ENCODE measurements at regions not wholly inside any gene's neighbourhood (a gene's known extent, or its start where the extent isn't known, plus 50 kb on each side); places are given as distances from the start of the nearest gene placed in this dataset.

- DNase-seq, result no peak
Measured at GRCh38 chr11:19459240-19459639, 218.5 kb upstream of the E2F8 start.

DNA sequence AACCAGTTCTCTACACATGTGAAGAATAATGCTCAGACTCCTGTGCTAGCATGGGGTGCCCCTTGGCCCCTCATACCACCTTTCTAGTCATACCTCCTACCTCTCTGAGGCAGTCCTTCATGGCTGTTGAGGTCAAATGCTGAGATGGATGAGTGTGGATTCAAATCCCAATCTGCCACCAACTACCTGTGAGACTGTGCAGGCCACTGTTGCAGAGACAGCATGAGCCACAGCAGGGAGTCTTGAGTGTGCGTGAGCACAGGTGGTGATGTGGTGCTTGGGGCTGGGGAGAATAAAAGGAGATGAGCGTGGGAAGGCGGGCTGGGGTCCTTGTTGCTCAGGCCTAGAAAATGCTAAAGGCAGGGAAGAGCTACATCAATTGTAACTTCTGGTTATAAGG is 218.0 kb upstream of the E2F8 start:
- DNase-seq, result no peak

DNA sequence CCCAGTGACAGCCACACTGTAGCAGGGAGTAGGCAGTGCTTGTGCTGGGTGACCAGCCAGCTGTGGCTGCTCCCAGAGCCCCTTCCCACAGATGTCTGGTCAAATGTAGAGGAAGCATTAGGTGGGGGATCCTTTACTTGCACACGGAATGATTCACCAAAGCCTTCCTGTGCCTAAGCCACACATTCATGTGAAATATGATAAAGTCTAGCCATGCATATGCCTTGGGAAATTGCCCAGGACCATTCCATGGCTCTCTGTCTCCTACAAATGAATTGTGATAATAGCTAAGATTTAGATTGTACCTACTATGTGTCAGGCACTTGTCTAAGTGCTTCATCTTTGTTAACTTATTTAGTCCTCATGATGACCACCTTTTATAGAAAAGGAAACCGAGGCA is 217.5 kb upstream of the E2F8 start:
- no peak for DNase-seq

DNA sequence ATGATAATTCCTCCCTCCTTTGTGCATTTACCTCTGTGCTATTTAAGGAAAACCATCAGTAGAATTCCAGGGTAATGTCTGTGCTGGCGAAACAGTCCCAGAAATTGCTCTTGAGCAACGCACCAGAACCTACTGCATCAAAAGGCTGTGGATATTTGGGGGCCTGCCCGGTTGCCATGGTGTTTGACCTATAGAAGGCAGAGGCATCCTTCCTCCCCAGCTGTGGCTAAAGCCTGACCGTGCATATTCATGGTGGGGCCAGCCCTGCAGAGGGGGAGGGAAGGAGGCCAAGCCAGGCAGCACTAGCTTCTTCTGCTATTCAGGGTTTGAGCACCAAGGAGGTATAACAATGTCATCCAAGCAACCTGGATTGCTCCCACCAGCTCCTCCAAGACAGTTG is 215.0 kb upstream of the E2F8 start:
- no peak for DNase-seq

DNA sequence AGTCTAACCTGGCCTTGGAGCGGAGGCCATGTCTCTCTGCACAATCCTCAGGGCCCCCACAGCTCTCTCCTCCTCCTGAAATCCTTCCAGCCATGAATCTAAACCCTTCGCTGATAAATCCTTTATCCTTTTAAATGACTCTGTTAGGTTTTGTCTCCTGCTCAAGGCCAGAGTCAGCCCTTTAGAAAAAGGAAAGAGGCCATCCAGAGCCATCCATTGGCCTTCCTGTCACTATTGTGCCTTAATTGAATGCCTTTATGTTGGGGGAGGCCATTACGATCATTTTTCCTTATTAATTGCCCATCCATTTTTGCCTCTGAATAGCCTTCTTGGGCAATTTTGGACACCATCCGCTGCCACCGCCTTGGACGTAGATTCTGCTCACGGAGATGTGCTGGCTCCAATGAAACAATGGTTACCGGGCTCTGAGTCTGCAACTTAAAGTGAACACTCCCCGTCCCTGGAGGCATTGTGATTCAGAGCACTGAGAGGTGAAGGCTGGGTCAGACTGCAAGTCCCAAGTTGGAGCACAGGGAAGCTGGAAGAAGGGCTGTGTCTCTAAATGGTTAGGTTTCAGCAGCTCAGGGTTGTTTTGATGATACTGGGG is 213.0 kb upstream of the E2F8 start:
- DNase-seq, result no peak

- no peak for DNase-seq
Measured at GRCh38 chr11:19451609-19452008, 210.9 kb upstream of the E2F8 start.

DNA sequence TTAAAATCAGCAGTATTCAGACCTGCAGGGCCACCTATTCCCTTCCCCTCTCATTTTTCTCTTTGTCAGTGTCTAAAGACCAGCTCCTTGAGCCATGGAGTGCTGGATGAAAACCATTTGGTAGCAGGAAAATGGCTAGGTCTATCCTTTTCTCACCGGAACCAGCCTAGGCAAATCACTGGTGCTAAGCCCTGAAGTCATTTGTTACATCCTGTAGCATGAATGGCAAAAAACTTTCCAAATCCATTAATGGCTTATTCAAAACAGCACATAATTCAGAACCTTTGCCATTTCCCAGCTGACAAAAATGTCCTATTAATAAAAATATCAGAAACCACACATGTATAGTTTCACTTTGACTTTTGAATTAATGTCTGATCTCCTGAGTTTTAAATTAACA is 209.5 kb upstream of the E2F8 start:
- no peak for DNase-seq

GRCh38 chr11:19448651-19449050 is 207.9 kb upstream of the E2F8 start:
- DNase-seq, result no peak

- DNase-seq, result no peak
Measured at GRCh38 chr11:19447150-19447566, 206.4 kb upstream of the E2F8 start.

GRCh38 chr11:19445771-19446170 is 205.0 kb upstream of the E2F8 start:
- no peak for DNase-seq

DNA sequence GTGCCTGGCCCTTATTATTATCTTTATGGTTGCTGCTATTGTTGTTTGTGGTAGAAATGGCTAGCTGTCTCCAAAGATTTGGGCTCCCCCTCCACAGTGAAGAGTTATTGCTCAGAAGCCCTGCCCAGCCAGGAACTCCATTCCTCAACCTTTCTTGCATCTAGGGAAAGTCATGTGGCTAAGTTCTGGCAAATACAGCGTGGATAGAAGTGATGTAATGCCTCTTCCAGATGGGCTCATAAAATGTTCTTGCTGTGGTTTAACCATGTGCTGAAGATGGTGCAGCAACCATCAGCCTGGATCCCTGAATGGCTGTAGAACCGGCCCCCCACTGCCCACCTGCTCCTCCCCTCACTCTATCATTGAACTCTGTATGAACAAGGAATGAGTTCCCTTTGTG is 203.5 kb upstream of the E2F8 start:
- DNase-seq, result no peak

DNA sequence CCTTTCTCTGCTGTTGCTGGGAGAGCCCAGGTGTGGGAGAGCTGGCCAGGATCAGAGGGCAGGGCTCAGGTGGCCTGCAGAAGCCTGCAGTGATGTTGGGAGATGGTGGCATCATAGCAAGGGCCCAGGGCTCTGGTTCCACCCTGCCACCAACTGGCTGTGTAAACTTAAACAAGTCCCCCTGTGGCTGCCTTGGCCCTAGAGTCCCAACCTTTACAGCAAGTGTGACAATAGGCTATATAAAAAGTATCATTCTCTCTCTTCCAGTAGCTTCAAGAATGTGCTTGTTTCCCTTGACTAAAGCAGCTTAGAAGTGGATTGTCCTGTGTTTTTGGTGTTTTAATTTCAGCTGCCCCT is 201.8 kb upstream of the E2F8 start:
- no peak for DNase-seq

GRCh38 chr11:19441752-19442553 is 201.2 kb upstream of the E2F8 start:
- DNase-seq, result no peak

DNA sequence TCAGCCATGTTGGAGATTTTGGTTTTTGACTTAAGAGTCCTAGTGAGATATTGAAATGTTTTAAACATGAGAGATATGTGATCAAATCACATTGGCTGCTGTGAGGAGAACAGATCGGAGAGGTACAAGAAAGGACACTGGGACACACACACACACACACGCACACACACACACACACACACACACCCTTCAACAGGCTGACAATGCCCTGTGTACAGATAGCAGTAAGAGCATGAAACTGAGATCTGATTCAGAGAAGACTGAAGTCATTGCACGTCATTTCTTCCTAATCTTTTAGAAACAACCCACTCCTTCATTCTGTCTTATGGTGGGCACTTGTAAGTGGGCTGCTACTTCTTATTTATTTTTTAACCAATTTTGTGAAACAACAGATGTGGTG is 200.5 kb upstream of the E2F8 start:
- no peak for DNase-seq

GRCh38 chr11:19437760-19438159 is 197.0 kb upstream of the E2F8 start:
- DNase-seq, result no peak

DNA sequence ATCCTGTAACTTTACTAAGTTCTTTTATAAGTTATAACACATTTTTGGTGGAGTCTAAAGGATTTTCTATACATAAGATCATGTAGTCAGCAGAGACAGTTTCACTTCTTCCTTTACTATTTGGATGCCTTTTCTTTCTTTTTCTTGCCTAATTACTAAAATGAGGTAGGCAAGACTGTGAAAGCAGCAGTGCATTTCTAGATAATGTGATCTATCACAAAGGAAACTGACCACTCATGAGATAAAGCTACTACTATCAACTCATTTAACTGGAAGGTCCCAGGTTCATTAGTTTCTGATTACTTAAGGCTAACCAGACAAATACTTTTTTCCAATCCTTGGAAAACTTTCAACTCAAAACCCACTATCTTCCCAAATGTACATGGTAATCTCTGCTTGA is 196.2 kb upstream of the E2F8 start:
- DNase-seq, result no peak

GRCh38 chr11:19435306-19435989 is 194.7 kb upstream of the E2F8 start:
- DNase-seq, result no peak

DNA sequence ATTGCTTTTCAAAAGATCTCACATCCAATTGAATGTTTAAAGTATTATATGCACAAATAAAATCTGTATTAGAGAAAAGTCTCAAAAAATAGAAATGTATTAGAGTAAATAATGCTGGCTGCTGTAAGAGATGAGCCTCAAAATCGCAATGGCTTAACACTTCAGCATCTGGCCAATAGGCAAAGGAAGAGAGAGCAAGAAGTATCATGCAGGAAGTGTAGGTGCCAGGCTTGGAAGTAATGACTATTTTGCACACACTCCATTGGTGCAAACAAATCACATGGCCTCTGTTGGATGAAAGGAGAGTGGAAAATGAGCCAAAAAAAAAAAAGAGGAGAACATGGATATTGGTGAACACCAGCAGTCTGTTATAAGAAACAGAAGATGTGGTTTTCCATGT is 193.0 kb upstream of the E2F8 start:
- no peak for DNase-seq

- no peak for DNase-seq
Measured at GRCh38 chr11:19433367-19433766, 192.6 kb upstream of the E2F8 start.

- no peak for DNase-seq
Measured at GRCh38 chr11:19432370-19433061, 191.8 kb upstream of the E2F8 start.

GRCh38 chr11:19430754-19431398 is 190.1 kb upstream of the E2F8 start:
- DNase-seq, result no peak

GRCh38 chr11:19430346-19430745 is 189.6 kb upstream of the E2F8 start:
- DNase-seq, result no peak

GRCh38 chr11:19429108-19429760 is 188.5 kb upstream of the E2F8 start:
- no peak for DNase-seq
